ENCODE measurements at regions not wholly inside any gene's neighbourhood (a gene's known extent, or its start where the extent isn't known, plus 50 kb on each side); places are given as distances from the start of the nearest gene placed in this dataset.

- no peaks in the 10 kb centered on the region for H3K9me3 ChIP-seq (ENCODE audit: control insufficient read depth in 2 of 2, low read length in 2 of 2)
- no peaks in the 10 kb centered on the region for H3K27me3 ChIP-seq (ENCODE audit: control insufficient read depth in 1 of 2, insufficient read depth in 2 of 2, low read length in 2 of 2)
- H3K27ac ChIP-seq (ENCODE audit: low read length), result no peak overlapping the region
- H3K4me1 ChIP-seq (ENCODE audit: control insufficient read depth, insufficient read depth, low read length), result peaks cover 3% of the 10 kb centered on the region
- H3K36me3 ChIP-seq (ENCODE audit: control insufficient read depth in 2 of 2, insufficient read depth in 2 of 2, low read length in 2 of 2), result no peaks in the 10 kb centered on the region
- H3K4me3 ChIP-seq (ENCODE audit: low read length in 2 of 2), result no peak overlapping the region
- no peak overlapping the region for H3K9ac ChIP-seq (ENCODE audit: low read length in 2 of 2)
Observed at GRCh38 chr15:69810431-69811354, 287.0 kb downstream of the TLE3 start.

DNA sequence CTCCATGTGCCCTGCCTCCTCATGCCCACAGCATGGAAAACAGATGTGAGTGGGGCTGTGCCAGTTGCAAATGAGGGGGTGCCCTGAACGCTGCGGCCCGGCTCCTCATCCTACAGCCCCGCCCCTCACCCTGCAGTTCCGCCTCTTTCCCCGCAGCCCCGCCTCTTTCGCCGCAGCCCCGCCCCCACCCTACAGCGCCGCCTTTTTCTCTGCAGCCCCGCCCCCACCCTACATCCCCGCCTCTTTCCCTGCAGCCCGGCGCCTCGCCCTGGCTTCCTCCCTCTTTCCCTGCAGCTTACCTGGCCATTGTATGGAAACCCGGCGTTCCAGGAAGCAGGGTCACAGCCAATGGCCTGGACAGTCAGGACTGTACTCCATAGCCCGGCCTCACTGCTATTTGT, 284.9 kb downstream of the TLE3 start:
- Histone ChIP-seq H3K27me3 (ENCODE audit: control insufficient read depth in 1 of 2, insufficient read depth in 2 of 2, low read length in 2 of 2) (no peaks in the 10 kb centered on the region), H3K4me1 (ENCODE audit: control insufficient read depth, insufficient read depth, low read length) (no peaks in the 10 kb centered on the region), H3K9ac (ENCODE audit: low read length in 2 of 2) (no peak overlapping the region), H3K27ac (ENCODE audit: low read length) (no peak overlapping the region), H3K36me3 (ENCODE audit: control insufficient read depth in 2 of 2, insufficient read depth in 2 of 2, low read length in 2 of 2) (no peaks in the 10 kb centered on the region), H3K4me3 (ENCODE audit: low read length in 2 of 2) (no peak overlapping the region), H3K9me3 (ENCODE audit: control insufficient read depth in 2 of 2, low read length in 2 of 2) (no peaks in the 10 kb centered on the region)

DNA sequence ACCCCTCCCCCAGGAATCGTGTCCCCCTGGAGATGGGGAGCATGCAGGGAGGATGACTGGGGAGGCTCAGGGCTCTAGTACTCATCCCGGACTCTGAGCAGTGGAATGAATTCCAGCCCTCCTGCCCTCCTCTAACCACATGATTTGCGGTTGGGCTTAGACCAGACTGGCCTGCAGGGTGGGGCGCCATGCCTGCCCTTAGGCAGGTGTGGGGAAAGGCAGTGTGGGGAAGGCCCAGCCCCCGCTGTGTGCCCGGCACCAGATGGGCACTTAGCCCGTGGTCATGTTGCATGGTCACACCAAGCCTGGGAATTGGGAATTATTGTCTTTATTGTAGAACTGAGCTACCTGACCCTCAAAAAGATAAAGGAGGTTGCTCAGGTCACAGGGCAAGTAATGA, 283.8 kb downstream of the TLE3 start:
- Histone ChIP-seq H3K4me3 (ENCODE audit: low read length in 2 of 2) (no peak overlapping the region), H3K27ac (ENCODE audit: low read length) (no peak overlapping the region), H3K9me3 (ENCODE audit: control insufficient read depth in 2 of 2, low read length in 2 of 2) (no peaks in the 10 kb centered on the region), H3K9ac (ENCODE audit: low read length in 2 of 2) (no peak overlapping the region), H3K27me3 (ENCODE audit: control insufficient read depth in 1 of 2, insufficient read depth in 2 of 2, low read length in 2 of 2) (no peaks in the 10 kb centered on the region), H3K4me1 (ENCODE audit: control insufficient read depth, insufficient read depth, low read length) (no peaks in the 10 kb centered on the region), H3K36me3 (ENCODE audit: control insufficient read depth in 2 of 2, insufficient read depth in 2 of 2, low read length in 2 of 2) (no peaks in the 10 kb centered on the region)

DNA sequence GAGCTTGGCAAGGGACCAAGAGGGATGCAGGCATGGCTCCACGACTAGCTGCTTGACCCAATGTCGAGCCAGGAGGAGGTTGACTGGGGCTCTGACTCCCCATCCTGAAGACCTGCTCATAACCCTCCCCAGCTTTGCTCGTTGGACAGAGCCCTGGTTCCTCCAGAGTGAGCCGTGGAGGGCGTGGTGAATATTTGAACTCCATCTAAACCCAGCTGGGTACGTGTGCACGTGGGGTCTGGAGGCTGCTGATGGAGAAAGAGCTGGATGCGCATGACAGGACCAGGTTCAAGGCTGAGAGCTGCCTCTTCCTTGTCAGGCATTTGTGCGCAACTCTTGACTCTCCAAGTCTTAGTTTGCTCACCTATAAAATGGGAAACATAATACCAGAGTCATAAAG, 282.8 kb downstream of the TLE3 start:
- Histone ChIP-seq H3K9me3 (ENCODE audit: control insufficient read depth in 2 of 2, low read length in 2 of 2) (no peaks in the 10 kb centered on the region), H3K9ac (ENCODE audit: low read length in 2 of 2) (no peak overlapping the region), H3K27ac (ENCODE audit: low read length) (no peak overlapping the region), H3K36me3 (ENCODE audit: control insufficient read depth in 2 of 2, insufficient read depth in 2 of 2, low read length in 2 of 2) (no peaks in the 10 kb centered on the region), H3K27me3 (ENCODE audit: control insufficient read depth in 1 of 2, insufficient read depth in 2 of 2, low read length in 2 of 2) (no peaks in the 10 kb centered on the region), H3K4me3 (ENCODE audit: low read length in 2 of 2) (no peak overlapping the region), H3K4me1 (ENCODE audit: control insufficient read depth, insufficient read depth, low read length) (no peaks in the 10 kb centered on the region)

DNA sequence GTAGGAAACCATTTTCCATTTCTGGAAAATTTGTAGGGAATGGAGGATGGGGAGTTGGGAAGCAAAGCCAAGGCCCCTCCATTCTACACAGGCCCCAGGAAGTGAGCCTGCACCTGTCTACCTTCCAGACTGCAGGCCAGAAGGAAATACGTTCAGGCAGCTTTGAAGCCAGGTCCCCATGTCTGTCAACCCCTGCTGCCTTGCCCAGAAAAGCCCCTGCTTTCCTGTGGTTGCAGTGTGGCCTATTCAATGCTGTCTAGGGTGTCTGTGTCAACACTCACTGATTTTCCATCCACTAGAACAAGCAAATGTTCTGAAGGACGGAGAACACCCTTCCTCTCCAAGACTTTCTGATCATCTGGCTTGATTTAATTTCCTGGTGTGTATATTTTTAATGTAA, 281.9 kb downstream of the TLE3 start:
- Histone ChIP-seq H3K4me1 (ENCODE audit: control insufficient read depth, insufficient read depth, low read length) (no peaks in the 10 kb centered on the region), H3K27me3 (ENCODE audit: control insufficient read depth in 1 of 2, insufficient read depth in 2 of 2, low read length in 2 of 2) (peaks cover 0 to 1% of the 10 kb centered on the region in 2 donors), H3K9ac (ENCODE audit: low read length in 2 of 2) (no peak overlapping the region)

GRCh38 chr15:69816522-69816921, 281.2 kb downstream of the TLE3 start:
- Histone ChIP-seq H3K36me3 (ENCODE audit: control insufficient read depth in 2 of 2, insufficient read depth in 2 of 2, low read length in 2 of 2) (no peaks in the 10 kb centered on the region), H3K9me3 (ENCODE audit: control insufficient read depth in 2 of 2, low read length in 2 of 2) (no peaks in the 10 kb centered on the region), H3K4me3 (ENCODE audit: low read length in 2 of 2) (no peak overlapping the region), H3K27me3 (ENCODE audit: control insufficient read depth in 1 of 2, insufficient read depth in 2 of 2, low read length in 2 of 2) (peaks cover 0 to 3% of the 10 kb centered on the region in 2 donors), H3K4me1 (ENCODE audit: control insufficient read depth, insufficient read depth, low read length) (no peaks in the 10 kb centered on the region), H3K27ac (ENCODE audit: low read length) (no peak overlapping the region), H3K9ac (ENCODE audit: low read length in 2 of 2) (no peak overlapping the region)

More for the DNA sequence above, 281.9 kb downstream of the TLE3 start:
- no peaks in the 10 kb centered on the region for H3K9me3 ChIP-seq (ENCODE audit: control insufficient read depth in 2 of 2, low read length in 2 of 2)
- H3K36me3 ChIP-seq (ENCODE audit: control insufficient read depth in 2 of 2, insufficient read depth in 2 of 2, low read length in 2 of 2), result no peaks in the 10 kb centered on the region
- H3K27ac ChIP-seq (ENCODE audit: low read length), result no peak overlapping the region
- H3K4me3 ChIP-seq (ENCODE audit: low read length in 2 of 2), result no peak overlapping the region

GRCh38 chr15:69818529-69818928, 279.2 kb downstream of the TLE3 start:
- Histone ChIP-seq H3K9me3 (ENCODE audit: control insufficient read depth in 2 of 2, low read length in 2 of 2) (no peaks in the 10 kb centered on the region), H3K27me3 (ENCODE audit: control insufficient read depth in 1 of 2, insufficient read depth in 2 of 2, low read length in 2 of 2) (peaks cover 0 to 3% of the 10 kb centered on the region in 2 donors), H3K36me3 (ENCODE audit: control insufficient read depth in 2 of 2, insufficient read depth in 2 of 2, low read length in 2 of 2) (no peaks in the 10 kb centered on the region)

DNA sequence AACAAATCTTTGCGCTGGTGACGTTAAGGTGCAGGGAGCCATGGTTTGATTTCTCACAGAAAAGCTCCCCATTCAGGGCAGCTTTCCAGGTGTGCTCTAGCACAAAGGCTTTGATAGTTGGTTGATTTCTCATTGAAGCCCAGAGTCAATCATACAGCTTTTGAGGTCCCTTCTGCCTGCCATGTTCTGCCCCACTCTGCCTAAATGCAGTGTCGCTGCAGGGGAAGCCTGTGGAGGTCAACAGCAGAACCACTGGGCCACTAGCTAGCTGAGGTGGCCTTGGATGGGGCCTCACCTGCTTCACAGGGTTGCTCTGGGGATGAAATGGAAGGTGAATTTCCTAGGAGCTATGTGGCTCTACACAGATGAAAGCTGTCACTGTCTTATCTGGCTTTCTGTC, 278.3 kb downstream of the TLE3 start:
- Histone ChIP-seq H3K9ac (ENCODE audit: low read length in 2 of 2) (no peak overlapping the region), H3K27me3 (ENCODE audit: control insufficient read depth in 1 of 2, insufficient read depth in 2 of 2, low read length in 2 of 2) (peaks cover 0 to 3% of the 10 kb centered on the region in 2 donors), H3K36me3 (ENCODE audit: control insufficient read depth in 2 of 2, insufficient read depth in 2 of 2, low read length in 2 of 2) (no peaks in the 10 kb centered on the region), H3K9me3 (ENCODE audit: control insufficient read depth in 2 of 2, low read length in 2 of 2) (no peaks in the 10 kb centered on the region), H3K4me1 (ENCODE audit: control insufficient read depth, insufficient read depth, low read length) (no peaks in the 10 kb centered on the region), H3K27ac (ENCODE audit: low read length) (no peak overlapping the region), H3K4me3 (ENCODE audit: low read length in 2 of 2) (no peak overlapping the region)

More at GRCh38 chr15:69818529-69818928, 279.2 kb downstream of the TLE3 start:
- Histone ChIP-seq H3K4me3 (ENCODE audit: low read length in 2 of 2) (no peak overlapping the region), H3K9ac (ENCODE audit: low read length in 2 of 2) (no peak overlapping the region), H3K27ac (ENCODE audit: low read length) (no peak overlapping the region), H3K4me1 (ENCODE audit: control insufficient read depth, insufficient read depth, low read length) (no peaks in the 10 kb centered on the region)

DNA sequence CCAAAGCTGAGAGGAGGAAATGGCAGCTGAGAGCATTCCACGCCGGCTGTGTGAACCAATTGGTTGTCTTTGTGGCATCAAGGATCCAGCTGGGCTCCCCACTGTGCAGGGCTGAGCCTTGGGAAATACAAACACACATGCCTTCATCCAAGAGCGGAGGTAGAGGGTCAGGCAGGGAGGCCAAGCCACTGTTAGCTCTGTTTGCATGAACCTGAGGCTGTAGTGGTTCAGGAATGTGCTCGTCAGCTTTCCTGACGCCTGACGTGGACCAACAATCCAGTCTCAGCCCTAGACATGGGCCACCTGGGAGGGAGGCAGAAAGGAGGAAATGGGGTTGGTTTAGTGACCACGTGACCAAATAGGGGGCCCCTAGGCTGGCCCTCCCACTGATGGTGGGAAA, 276.9 kb downstream of the TLE3 start:
- Histone ChIP-seq H3K27ac (ENCODE audit: low read length) (no peak overlapping the region), H3K4me1 (ENCODE audit: control insufficient read depth, insufficient read depth, low read length) (no peaks in the 10 kb centered on the region), H3K9me3 (ENCODE audit: control insufficient read depth in 2 of 2, low read length in 2 of 2) (no peaks in the 10 kb centered on the region), H3K36me3 (ENCODE audit: control insufficient read depth in 2 of 2, insufficient read depth in 2 of 2, low read length in 2 of 2) (no peaks in the 10 kb centered on the region), H3K9ac (ENCODE audit: low read length in 2 of 2) (no peak overlapping the region), H3K27me3 (ENCODE audit: control insufficient read depth in 1 of 2, insufficient read depth in 2 of 2, low read length in 2 of 2) (peaks cover 0 to 3% of the 10 kb centered on the region in 2 donors), H3K4me3 (ENCODE audit: low read length in 2 of 2) (no peak overlapping the region)

- Histone ChIP-seq H3K4me3 (ENCODE audit: low read length in 2 of 2) (no peak overlapping the region), H3K27ac (ENCODE audit: low read length) (no peak overlapping the region), H3K9ac (ENCODE audit: low read length in 2 of 2) (no peak overlapping the region), H3K9me3 (ENCODE audit: control insufficient read depth in 2 of 2, low read length in 2 of 2) (no peaks in the 10 kb centered on the region), H3K4me1 (ENCODE audit: control insufficient read depth, insufficient read depth, low read length) (no peaks in the 10 kb centered on the region), H3K36me3 (ENCODE audit: control insufficient read depth in 2 of 2, insufficient read depth in 2 of 2, low read length in 2 of 2) (no peaks in the 10 kb centered on the region), H3K27me3 (ENCODE audit: control insufficient read depth in 1 of 2, insufficient read depth in 2 of 2, low read length in 2 of 2) (peaks cover 0 to 3% of the 10 kb centered on the region in 2 donors)
Observed at GRCh38 chr15:69823223-69823907, 274.4 kb downstream of the TLE3 start.

Measured in stomach smooth muscle (tissue), 2 donors.